PC-9 (cell line): ENCODE measurements at regions not wholly inside any gene's neighbourhood (a gene's known extent, or its start where the extent isn't known, plus 50 kb on each side); places are given as distances from the start of the nearest gene placed in this dataset.

Source experiments
- BruUV-seq: library from RNA; stranded (reverse); fragments of 400-500 nt; replicated peaks from 2 replicates; lab custom pipeline; 2021; lab: Mats Ljungman, UMichigan
- CTCF ChIA-PET: fragments of 300-600 bp; sonication (Branson Sonifier 250); formaldehyde crosslinking; loops from one replicate; lab custom pipeline; 2022; ENCODE audit warnings: antibody characterized with exemption; lab: Charles Lee
- POLR2A ChIA-PET: fragments of 300-600 bp; sonication (Branson Sonifier 250); formaldehyde crosslinking; loops from one replicate; lab custom pipeline; 2022; ENCODE audit warnings: antibody characterized with exemption; ENCODE audit not compliant: unreplicated experiment; lab: Charles Lee
- DNase-seq, 2 experiments: peaks; one replicate each; pipeline versions ENCODE4 v3.0.0 to v3.0.0-alpha.2; 2015 to 2022; ENCODE audit warnings: mixed read lengths in 1 of 2
- H2AFZ ChIP-seq: fragments of 200-600 bp; sonication (generic); 2 replicates; pipeline ENCODE4 v1.8.1; 2017; ENCODE audit warnings: antibody characterized with exemption
- H3F3A ChIP-seq: fragments of 200-600 bp; sonication (generic); 2 replicates; pipeline ENCODE4 v1.8.1; 2017; ENCODE audit warnings: antibody characterized with exemption, mild to moderate bottlenecking, low read depth; ENCODE audit not compliant: insufficient read depth
- H3K27ac ChIP-seq: fragments of 200-600 bp; sonication (generic); 2 replicates; pipeline ENCODE4 v1.6.1; 2016; ENCODE audit warnings: mixed run types
- H3K27me3 ChIP-seq: fragments of 200-600 bp; sonication (generic); 2 replicates; pipeline ENCODE4 v1.6.1; 2016; ENCODE audit warnings: low read depth, mixed run types; ENCODE audit not compliant: insufficient read depth
- H3K36me3 ChIP-seq: fragments of 200-600 bp; sonication (generic); 2 replicates; pipeline ENCODE4 v1.6.1; 2016; ENCODE audit warnings: low read depth, mixed run types
- H3K4me1 ChIP-seq: fragments of 200-600 bp; sonication (generic); replicated peaks from 2 replicates; pipeline ENCODE4 v1.6.1; 2016; ENCODE audit warnings: mixed run types; ENCODE audit not compliant: insufficient read depth
- H3K4me2 ChIP-seq: fragments of 200-600 bp; sonication (generic); 2 replicates; pipeline ENCODE4 v1.6.1; 2017; ENCODE audit warnings: mixed run types
- H3K4me3 ChIP-seq: fragments of 200-600 bp; sonication (generic); 2 replicates; pipeline ENCODE4 v1.6.1; 2016; ENCODE audit warnings: mixed run types
- H3K79me2 ChIP-seq: fragments of 200-600 bp; sonication (generic); 2 replicates; pipeline ENCODE4 v1.6.1; 2017; ENCODE audit warnings: low read depth, mixed run types
- H3K9me2 ChIP-seq: fragments of 200-600 bp; sonication (generic); 2 replicates; pipeline ENCODE4 v1.8.1; 2017; ENCODE audit warnings: mild to moderate bottlenecking; ENCODE audit not compliant: insufficient read depth
- H3K9me3 ChIP-seq: fragments of 200-600 bp; sonication (generic); 2 replicates; pipeline ENCODE4 v1.8.1; 2016; ENCODE audit warnings: low read depth; ENCODE audit not compliant: insufficient read depth
- H4K20me1 ChIP-seq: fragments of 200-600 bp; sonication (generic); 2 replicates; pipeline ENCODE4 v1.8.1; 2017; ENCODE audit not compliant: insufficient read depth
- EZH2 ChIP-seq: fragments of 200-600 bp; sonication (generic); IDR thresholded peaks from 2 replicates; pipeline ENCODE4 v1.8.0; 2017; ENCODE audit warnings: antibody characterized with exemption, low read depth
- intact Hi-C: fragments of 100-400 bp; cut with micrococcal nuclease; formaldehyde crosslinking; loops from one replicate; pipeline ENCODE4 v1.10.0; 2022; ENCODE audit not compliant: unreplicated experiment
- TF ChIP-seq, protein P1 (sequence below): fragments of 200-600 bp; sonication (generic); conservative IDR thresholded peaks from 2 replicates; pipeline ENCODE4 v1.6.1; 2017; ENCODE audit warnings: mixed run types, antibody characterized with exemption, mild to moderate bottlenecking, moderate library complexity

DNA sequence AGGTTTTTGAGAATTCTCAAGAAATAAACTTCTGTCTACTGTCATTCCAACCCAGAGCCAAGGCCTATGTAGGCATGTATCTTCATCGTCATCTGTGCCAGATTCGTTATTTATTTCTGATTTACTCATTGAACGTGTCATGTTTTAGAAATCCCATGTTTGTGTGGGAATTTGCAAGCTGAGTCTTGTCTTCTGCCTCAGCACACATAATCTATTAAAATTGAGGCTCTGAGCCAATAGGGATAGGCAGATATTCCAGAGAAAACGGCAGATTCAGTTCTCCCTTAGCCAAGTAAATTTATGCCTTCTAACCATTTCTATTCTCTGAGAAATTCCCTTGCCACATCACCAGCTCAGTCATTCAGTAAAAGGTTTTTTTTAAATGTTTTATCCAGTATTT is 444.6 kb downstream of the REEP3 start:
- no peak overlapping the region for H3K4me3 ChIP-seq
- H3F3A ChIP-seq = no peaks in the 10 kb centered on the region
- H3K4me2 ChIP-seq = no peak overlapping the region
- no peaks in the 10 kb centered on the region for H3K27me3 ChIP-seq
- H3K36me3 ChIP-seq = no peaks in the 10 kb centered on the region
- intact Hi-C loops = no loop called here
- H3K9me3 ChIP-seq = 0 out of 2 replicates have a peak, but pooled peaks cover 5% of the 10 kb centered on the region
- no peaks in the 10 kb centered on the region for H3K79me2 ChIP-seq
- H3K27ac ChIP-seq = no peak overlapping the region
- no peaks in the 10 kb centered on the region for H3K9me2 ChIP-seq
- POLR2A ChIA-PET = no interaction called here
- H3K4me1 ChIP-seq = no peaks in the 10 kb centered on the region
- no peak for DNase-seq
- H2AFZ ChIP-seq = 0 out of 2 replicates have a peak overlapping the region, but pooled peaks have one; percentile 13
- CTCF ChIA-PET = interaction anchor here (1.4 kb wide), 1 partner anchor 11 kb away, joined by 5 read pairs; no protein-coding TSS in a partner anchor
- no peaks in the 10 kb centered on the region for H4K20me1 ChIP-seq
- TF ChIP-seq EZH2 = no peak
- TF ChIP-seq, protein P1, sequence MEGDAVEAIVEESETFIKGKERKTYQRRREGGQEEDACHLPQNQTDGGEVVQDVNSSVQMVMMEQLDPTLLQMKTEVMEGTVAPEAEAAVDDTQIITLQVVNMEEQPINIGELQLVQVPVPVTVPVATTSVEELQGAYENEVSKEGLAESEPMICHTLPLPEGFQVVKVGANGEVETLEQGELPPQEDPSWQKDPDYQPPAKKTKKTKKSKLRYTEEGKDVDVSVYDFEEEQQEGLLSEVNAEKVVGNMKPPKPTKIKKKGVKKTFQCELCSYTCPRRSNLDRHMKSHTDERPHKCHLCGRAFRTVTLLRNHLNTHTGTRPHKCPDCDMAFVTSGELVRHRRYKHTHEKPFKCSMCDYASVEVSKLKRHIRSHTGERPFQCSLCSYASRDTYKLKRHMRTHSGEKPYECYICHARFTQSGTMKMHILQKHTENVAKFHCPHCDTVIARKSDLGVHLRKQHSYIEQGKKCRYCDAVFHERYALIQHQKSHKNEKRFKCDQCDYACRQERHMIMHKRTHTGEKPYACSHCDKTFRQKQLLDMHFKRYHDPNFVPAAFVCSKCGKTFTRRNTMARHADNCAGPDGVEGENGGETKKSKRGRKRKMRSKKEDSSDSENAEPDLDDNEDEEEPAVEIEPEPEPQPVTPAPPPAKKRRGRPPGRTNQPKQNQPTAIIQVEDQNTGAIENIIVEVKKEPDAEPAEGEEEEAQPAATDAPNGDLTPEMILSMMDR = no peak
- BruUV-seq = no TSS peak

- intact Hi-C loops = loop anchor here (1.0 kb wide), 1 partner anchor 101 kb away; no protein-coding TSS in a partner anchor
- no peaks in the 10 kb centered on the region for H3K9me3 ChIP-seq
- no peaks in the 10 kb centered on the region for H3K27me3 ChIP-seq
- no peak overlapping the region for H3K4me2 ChIP-seq
- no peaks in the 10 kb centered on the region for H3K9me2 ChIP-seq
- H2AFZ ChIP-seq = no peak overlapping the region
- TF ChIP-seq, protein P1 = no peak
- no peak for TF ChIP-seq EZH2
- no peaks in the 10 kb centered on the region for H3K79me2 ChIP-seq
- BruUV-seq = no TSS peak
- ChIA-PET POLR2A (no interaction called here), CTCF (no interaction called here)
- DNase-seq = no peak
- no peak overlapping the region for H3K27ac ChIP-seq
- H3K36me3 ChIP-seq = no peaks in the 10 kb centered on the region
- no peak overlapping the region for H3K4me3 ChIP-seq
- H3F3A ChIP-seq = no peaks in the 10 kb centered on the region
- H4K20me1 ChIP-seq = no peaks in the 10 kb centered on the region
- H3K4me1 ChIP-seq = no peaks in the 10 kb centered on the region
These were observed 452.0 kb downstream of the REEP3 start for GRCh38 chr10:63972949-63973827.

- DNase-seq = peak in 1 of 2 experiments; percentile 21
- no peak for TF ChIP-seq EZH2
- TF ChIP-seq, protein P1 = peak; percentile 51; the same call in 1 of the 2 replicates
These were observed 455.3 kb downstream of the REEP3 start for GRCh38 chr10:63976538-63976937.

More at GRCh38 chr10:63976538-63976937, 455.3 kb downstream of the REEP3 start:
- H3K27me3 ChIP-seq = no peaks in the 10 kb centered on the region
- no peaks in the 10 kb centered on the region for H3K9me3 ChIP-seq
- no peaks in the 10 kb centered on the region for H3F3A ChIP-seq
- H3K4me1 ChIP-seq = no peaks in the 10 kb centered on the region
- H3K9me2 ChIP-seq = no peaks in the 10 kb centered on the region
- ChIA-PET POLR2A (no interaction called here), CTCF (interaction anchor here (1.1 kb wide), 1 partner anchor 110 kb away, joined by 4 read pairs; no protein-coding TSS in a partner anchor)
- H3K36me3 ChIP-seq = no peaks in the 10 kb centered on the region
- intact Hi-C loops = loop anchor here (2.0 kb wide), 1 partner anchor 110 kb away; no protein-coding TSS in a partner anchor
- no peak overlapping the region for H3K27ac ChIP-seq
- no peak overlapping the region for H2AFZ ChIP-seq
- H3K79me2 ChIP-seq = no peaks in the 10 kb centered on the region
- no TSS peak for BruUV-seq
- no peaks in the 10 kb centered on the region for H4K20me1 ChIP-seq
- H3K4me2 ChIP-seq = no peak overlapping the region
- no peak overlapping the region for H3K4me3 ChIP-seq
